HEK293 (cell line): ENCODE measurements at regions not wholly inside any gene's neighbourhood (a gene's known extent, or its start where the extent isn't known, plus 50 kb on each side); places are given as distances from the start of the nearest gene placed in this dataset.

Experiments used
- FEZF1 ChIP-seq: fragments of 450-650 bp; formaldehyde crosslinking; IDR thresholded peaks from 2 replicates; pipeline ENCODE4 v1.5.1; 2016; ENCODE audit warnings: missing biosample characterization, missing genetic modification characterization
- GFI1B ChIP-seq: fragments of 450-650 bp; formaldehyde crosslinking; IDR thresholded peaks from 2 replicates; pipeline ENCODE4 v1.5.1; 2016; ENCODE audit warnings: missing biosample characterization, missing genetic modification characterization
- GLI2 ChIP-seq: fragments of 450-650 bp; formaldehyde crosslinking; IDR thresholded peaks from 2 replicates; pipeline ENCODE4; 2017; ENCODE audit warnings: missing biosample characterization, missing genetic modification characterization, low read depth, borderline replicate concordance
- KLF7 ChIP-seq: fragments of 450-650 bp; formaldehyde crosslinking; IDR thresholded peaks from 2 replicates; pipeline ENCODE4 v1.5.1; 2016; ENCODE audit warnings: missing biosample characterization, missing genetic modification characterization, borderline replicate concordance
- KLF9 ChIP-seq: fragments of 450-650 bp; formaldehyde crosslinking; IDR thresholded peaks from 2 replicates; pipeline ENCODE4 v1.5.1; 2016; ENCODE audit warnings: missing biosample characterization, missing genetic modification characterization, low read depth
- PRDM10 ChIP-seq: fragments of 450-650 bp; formaldehyde crosslinking; IDR thresholded peaks from 2 replicates; pipeline ENCODE4 v1.5.1; 2016; ENCODE audit warnings: missing biosample characterization, missing genetic modification characterization
- SP7 ChIP-seq: fragments of 450-650 bp; formaldehyde crosslinking; IDR thresholded peaks from 2 replicates; pipeline ENCODE4 v1.5.1; 2016; ENCODE audit warnings: missing biosample characterization, missing genetic modification characterization
- ZBTB10 ChIP-seq: fragments of 450-650 bp; formaldehyde crosslinking; IDR thresholded peaks from 2 replicates; pipeline ENCODE4 v1.5.1; 2016; ENCODE audit warnings: missing biosample characterization, missing genetic modification characterization
- ZBTB21 ChIP-seq: fragments of 450-650 bp; formaldehyde crosslinking; IDR thresholded peaks from 2 replicates; pipeline ENCODE4 v1.5.1; 2017; ENCODE audit warnings: missing biosample characterization, missing genetic modification characterization
- ZBTB26 ChIP-seq: fragments of 450-650 bp; formaldehyde crosslinking; optimal IDR thresholded peaks from 2 replicates; pipeline ENCODE3; 2016; ENCODE audit warnings: missing biosample characterization, mild to moderate bottlenecking, missing genetic modification characterization
- ZBTB44 ChIP-seq: fragments of 450-650 bp; IDR thresholded peaks from 2 replicates; pipeline ENCODE4 v1.5.1; 2018; ENCODE audit warnings: missing biosample characterization, mild to moderate bottlenecking, missing genetic modification characterization
- ZBTB7A ChIP-seq: fragments of 450-650 bp; formaldehyde crosslinking; IDR thresholded peaks from 2 replicates; pipeline ENCODE4 v1.5.1; 2016; ENCODE audit warnings: low read depth, missing biosample characterization, missing genetic modification characterization
- ZNF26 ChIP-seq: fragments of 450-650 bp; formaldehyde crosslinking; IDR thresholded peaks from 2 replicates; pipeline ENCODE4 v1.5.1; 2016; ENCODE audit warnings: missing biosample characterization, missing genetic modification characterization
- ZNF341 ChIP-seq: fragments of 450-650 bp; formaldehyde crosslinking; IDR thresholded peaks from 2 replicates; pipeline ENCODE4; 2016; ENCODE audit warnings: low read depth, missing biosample characterization, missing genetic modification characterization
- ZNF354C ChIP-seq: fragments of 450-650 bp; formaldehyde crosslinking; IDR thresholded peaks from 2 replicates; pipeline ENCODE4 v1.5.1; 2016; ENCODE audit warnings: missing biosample characterization, missing genetic modification characterization, low read depth, borderline replicate concordance
- ZNF488 ChIP-seq: fragments of 450-650 bp; formaldehyde crosslinking; IDR thresholded peaks from 2 replicates; pipeline ENCODE4 v1.5.1; 2016; ENCODE audit warnings: missing biosample characterization, missing genetic modification characterization
- ZNF529 ChIP-seq: fragments of 450-650 bp; formaldehyde crosslinking; IDR thresholded peaks from 2 replicates; pipeline ENCODE4 v1.5.1; 2017; ENCODE audit warnings: missing genetic modification characterization, missing biosample characterization; ENCODE audit not compliant: insufficient replicate concordance
- ZNF561 ChIP-seq: fragments of 450-650 bp; IDR thresholded peaks from 2 replicates; pipeline ENCODE4 v1.5.1; 2018; ENCODE audit warnings: missing biosample characterization, missing genetic modification characterization, borderline replicate concordance
- ZNF677 ChIP-seq: fragments of 450-650 bp; IDR thresholded peaks from 2 replicates; pipeline ENCODE4 v1.5.0; 2018; ENCODE audit warnings: missing biosample characterization, mild to moderate bottlenecking, missing genetic modification characterization, moderate library complexity
- ZNF692 ChIP-seq: fragments of 450-650 bp; formaldehyde crosslinking; IDR thresholded peaks from 2 replicates; pipeline ENCODE4 v1.5.1; 2016; ENCODE audit warnings: missing biosample characterization, missing genetic modification characterization
- ZNF777 ChIP-seq: fragments of 450-650 bp; formaldehyde crosslinking; IDR thresholded peaks from 2 replicates; pipeline ENCODE4 v1.5.1; 2017; ENCODE audit warnings: missing biosample characterization, missing genetic modification characterization, borderline replicate concordance
- ZNF792 ChIP-seq: fragments of 450-650 bp; formaldehyde crosslinking; IDR thresholded peaks from 2 replicates; pipeline ENCODE4 v1.5.1; 2016; ENCODE audit warnings: missing biosample characterization, missing genetic modification characterization
- ZNF843 ChIP-seq: fragments of 450-650 bp; formaldehyde crosslinking; IDR thresholded peaks from 2 replicates; pipeline ENCODE4 v1.5.1; 2016; ENCODE audit warnings: missing biosample characterization, missing genetic modification characterization
- ZSCAN30 ChIP-seq: fragments of 450-650 bp; IDR thresholded peaks from 2 replicates; pipeline ENCODE4 v1.5.1; 2018; ENCODE audit warnings: missing biosample characterization, mild to moderate bottlenecking, missing genetic modification characterization, moderate library complexity

GRCh38 chr10:101292194-101293006 is 61.6 kb upstream of the BTRC start (continued):
- no peak for TF ChIP-seq ZNF692 (tag by site-specific recombination)
- no peak for TF ChIP-seq ZBTB44 (tag by site-specific recombination)
- 0 out of 2 replicates have a peak, but pooled peaks have one; percentile 38 for TF ChIP-seq KLF7 (tag by site-specific recombination)
- TF ChIP-seq ZBTB21 (tag by site-specific recombination): 0 out of 2 replicates have a peak, but pooled peaks have one; percentile 35
- peak; percentile 51; the same call in 1 of the 2 replicates for TF ChIP-seq FEZF1 (tag by site-specific recombination)
- 0 out of 2 replicates have a peak, but pooled peaks have one; percentile 1 for TF ChIP-seq ZNF843 (tag by site-specific recombination)
- TF ChIP-seq ZNF792: 0 out of 2 replicates have a peak, but pooled peaks have one; percentile 36
- peak; percentile 71; the same call in 1 of the 2 replicates for TF ChIP-seq KLF9 (tag by site-specific recombination)
- TF ChIP-seq PRDM10 (tag by site-specific recombination): peak; percentile 94
- TF ChIP-seq GFI1B: no peak
- TF ChIP-seq ZNF488: no peak
- no peak for TF ChIP-seq ZNF677 (tag by site-specific recombination)
- no peak for TF ChIP-seq ZNF354C (tag by site-specific recombination)
- no peak for TF ChIP-seq ZNF529 (tag by site-specific recombination)
- no peak for TF ChIP-seq ZNF777
- TF ChIP-seq ZBTB26 (tag by site-specific recombination): peak; percentile 79
- no peak for TF ChIP-seq GLI2
- TF ChIP-seq ZNF341: 0 out of 2 replicates have a peak, but pooled peaks have one; percentile 8
- peak; percentile 68 for TF ChIP-seq ZSCAN30 (tag by site-specific recombination)
- peak; percentile 36; the same call in 1 of the 2 replicates for TF ChIP-seq ZNF561
- peak; percentile 15; the same call in 1 of the 2 replicates for TF ChIP-seq ZBTB7A (tag by site-specific recombination)
- 0 out of 2 replicates have a peak, but pooled peaks have one; percentile 38 for TF ChIP-seq ZBTB10 (tag by site-specific recombination)
- TF ChIP-seq SP7 (tag by site-specific recombination): peak; percentile 49; the same call in 1 of the 2 replicates
- TF ChIP-seq ZNF26 (tag by site-specific recombination): no peak
